22Rv1 (cell line): ENCODE measurements at regions not wholly inside any gene's neighbourhood (a gene's known extent, or its start where the extent isn't known, plus 50 kb on each side); places are given as distances from the start of the nearest gene placed in this dataset.

Experiments used
- H3K27ac ChIP-seq: fragments of 450-650 bp; 2 replicates; pipeline ENCODE4 v1.5.1; 2017
- ZFX ChIP-seq: fragments of 450-650 bp; IDR thresholded peaks from 2 replicates; pipeline ENCODE4 v1.6.1; 2017; ENCODE audit warnings: antibody characterized with exemption, borderline replicate concordance
- TF ChIP-seq, protein P1 (sequence below): fragments of 450-650 bp; IDR thresholded peaks from 2 replicates; pipeline ENCODE4 v1.5.1; 2017; ENCODE audit warnings: mild to moderate bottlenecking

DNA sequence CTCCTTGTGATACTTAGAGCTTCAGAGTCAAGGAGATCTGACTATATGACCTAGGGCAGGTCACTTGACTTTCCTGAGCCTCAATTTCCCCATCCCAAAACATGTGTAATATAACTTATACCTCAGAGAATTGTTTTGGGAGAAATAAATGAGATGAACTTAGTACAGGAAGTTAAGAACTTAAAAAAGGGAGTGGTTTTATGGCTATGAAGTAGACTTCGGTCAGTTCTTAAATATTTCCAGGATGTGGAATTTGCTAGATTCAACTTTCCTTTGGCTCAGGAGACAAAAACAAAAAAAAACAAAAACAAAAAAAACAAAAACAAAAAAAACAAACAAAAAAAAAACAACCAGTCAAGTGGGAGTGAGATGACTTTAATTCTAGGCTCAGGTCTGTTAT lies 116.7 kb downstream of the EDEM1 start:
- H3K27ac ChIP-seq: no peak overlapping the region
- TF ChIP-seq ZFX: no peak
- TF ChIP-seq, protein P1, sequence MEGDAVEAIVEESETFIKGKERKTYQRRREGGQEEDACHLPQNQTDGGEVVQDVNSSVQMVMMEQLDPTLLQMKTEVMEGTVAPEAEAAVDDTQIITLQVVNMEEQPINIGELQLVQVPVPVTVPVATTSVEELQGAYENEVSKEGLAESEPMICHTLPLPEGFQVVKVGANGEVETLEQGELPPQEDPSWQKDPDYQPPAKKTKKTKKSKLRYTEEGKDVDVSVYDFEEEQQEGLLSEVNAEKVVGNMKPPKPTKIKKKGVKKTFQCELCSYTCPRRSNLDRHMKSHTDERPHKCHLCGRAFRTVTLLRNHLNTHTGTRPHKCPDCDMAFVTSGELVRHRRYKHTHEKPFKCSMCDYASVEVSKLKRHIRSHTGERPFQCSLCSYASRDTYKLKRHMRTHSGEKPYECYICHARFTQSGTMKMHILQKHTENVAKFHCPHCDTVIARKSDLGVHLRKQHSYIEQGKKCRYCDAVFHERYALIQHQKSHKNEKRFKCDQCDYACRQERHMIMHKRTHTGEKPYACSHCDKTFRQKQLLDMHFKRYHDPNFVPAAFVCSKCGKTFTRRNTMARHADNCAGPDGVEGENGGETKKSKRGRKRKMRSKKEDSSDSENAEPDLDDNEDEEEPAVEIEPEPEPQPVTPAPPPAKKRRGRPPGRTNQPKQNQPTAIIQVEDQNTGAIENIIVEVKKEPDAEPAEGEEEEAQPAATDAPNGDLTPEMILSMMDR: no peak

DNA sequence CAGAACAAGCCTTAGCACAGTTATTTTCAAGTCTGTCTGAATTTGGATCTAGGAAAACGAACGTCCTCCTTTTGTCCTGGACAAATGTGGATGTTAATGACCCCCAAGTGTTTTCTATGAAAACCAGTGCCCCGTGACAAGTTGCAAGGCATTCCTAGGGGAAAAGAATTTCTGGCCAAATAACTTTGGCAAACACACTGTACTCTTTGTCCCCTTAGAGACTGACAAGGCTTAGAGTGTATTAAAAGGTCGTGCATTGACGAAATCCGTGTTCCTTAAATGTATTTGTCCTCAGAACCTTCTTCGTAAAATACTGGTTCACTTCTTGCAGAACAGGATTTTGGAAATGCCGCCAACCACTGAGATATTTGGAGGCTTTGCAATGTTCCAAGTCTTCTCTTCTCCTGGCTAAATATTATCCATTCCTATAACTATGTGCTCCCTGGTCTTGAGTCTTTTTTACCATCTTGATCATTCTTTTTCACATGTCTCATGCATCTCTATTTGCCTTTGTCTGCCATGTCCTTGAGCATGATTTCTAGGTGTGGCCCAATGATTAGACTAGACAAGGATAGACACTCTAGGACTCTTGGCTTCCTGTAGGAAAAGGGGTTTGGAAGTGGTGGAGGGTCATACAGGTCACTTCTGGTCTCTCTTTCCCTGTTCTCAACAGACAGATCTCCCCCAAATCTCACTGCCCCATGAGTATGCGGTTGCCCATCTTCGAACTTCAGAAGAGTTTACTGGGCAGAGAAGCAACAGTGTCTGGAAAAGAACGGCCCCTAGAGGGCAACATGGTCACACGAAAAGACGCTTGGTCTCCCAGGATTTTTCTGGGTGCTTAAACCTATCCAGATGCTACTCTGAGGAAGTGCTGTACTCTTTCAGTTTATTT lies 117.5 kb downstream of the EDEM1 start:
- no peak for TF ChIP-seq ZFX
- TF ChIP-seq, protein P1: peak; percentile 82
- H3K27ac ChIP-seq: no peak overlapping the region

GRCh38 chr3:5305684-5305989 lies 118.1 kb downstream of the EDEM1 start:
- no peak overlapping the region for H3K27ac ChIP-seq
- no peak for TF ChIP-seq ZFX
- TF ChIP-seq, protein P1: peak; percentile 33

GRCh38 chr3:5309171-5309570 lies 121.7 kb downstream of the EDEM1 start:
- TF ChIP-seq, protein P1: no peak
- no peak for TF ChIP-seq ZFX
- peak overlapping the region; percentile 77 for H3K27ac ChIP-seq

DNA sequence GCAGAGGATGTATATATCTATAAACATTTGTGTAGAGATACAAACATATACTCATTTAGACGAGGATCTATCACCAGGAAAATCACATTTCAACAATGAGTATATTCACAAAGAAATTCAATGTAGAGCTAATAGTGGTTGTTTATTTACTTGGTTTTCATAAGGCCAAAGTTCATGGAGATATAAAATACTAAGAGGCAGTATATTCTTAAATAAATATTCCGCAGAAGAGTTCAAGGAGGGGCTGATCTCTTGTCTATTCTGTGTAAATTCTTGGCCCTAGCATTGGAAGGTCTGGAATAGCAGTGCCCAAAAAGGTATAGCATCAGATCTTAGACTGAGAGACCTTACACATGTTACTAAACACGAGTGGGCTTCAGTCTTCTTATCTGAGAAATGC lies 122.1 kb downstream of the EDEM1 start:
- peak overlapping the region; percentile 77 for H3K27ac ChIP-seq
- TF ChIP-seq, protein P1: no peak
- no peak for TF ChIP-seq ZFX

DNA sequence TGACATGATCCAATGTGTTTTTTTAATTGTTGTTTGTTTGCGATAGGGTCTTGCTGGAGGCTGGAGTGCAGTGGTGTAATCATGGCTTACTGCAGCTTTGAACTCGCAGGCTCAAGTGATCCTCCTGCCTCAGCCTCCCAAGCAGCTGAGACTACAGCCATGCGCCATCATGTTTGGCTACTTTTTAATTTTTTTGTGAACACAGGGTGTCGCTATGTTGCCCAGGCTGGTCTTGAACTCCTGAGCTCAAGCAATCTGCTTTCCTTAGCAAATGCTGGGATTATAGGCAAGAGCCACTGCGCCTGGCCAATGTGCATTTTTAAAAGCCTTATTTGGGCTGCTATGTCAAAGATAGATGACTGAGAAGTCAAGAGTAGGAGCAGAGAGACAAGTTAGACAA lies 123.0 kb downstream of the EDEM1 start:
- no peak overlapping the region for H3K27ac ChIP-seq
- TF ChIP-seq ZFX: no peak
- TF ChIP-seq, protein P1: no peak

- H3K27ac ChIP-seq: no peak overlapping the region
- no peak for TF ChIP-seq ZFX
- TF ChIP-seq, protein P1: no peak
These were observed 124.8 kb downstream of the EDEM1 start for GRCh38 chr3:5312290-5312689.
